SKM-1 (cell line): ENCODE measurements at regions not wholly inside any gene's neighbourhood (a gene's known extent, or its start where the extent isn't known, plus 50 kb on each side); places are given as distances from the start of the nearest gene placed in this dataset.

Experiments
- DNase-seq: peaks from one replicate; lab custom pipeline; 2025; ENCODE audit not compliant: unreplicated experiment; lab: John Stamatoyannopoulos, UW

DNA sequence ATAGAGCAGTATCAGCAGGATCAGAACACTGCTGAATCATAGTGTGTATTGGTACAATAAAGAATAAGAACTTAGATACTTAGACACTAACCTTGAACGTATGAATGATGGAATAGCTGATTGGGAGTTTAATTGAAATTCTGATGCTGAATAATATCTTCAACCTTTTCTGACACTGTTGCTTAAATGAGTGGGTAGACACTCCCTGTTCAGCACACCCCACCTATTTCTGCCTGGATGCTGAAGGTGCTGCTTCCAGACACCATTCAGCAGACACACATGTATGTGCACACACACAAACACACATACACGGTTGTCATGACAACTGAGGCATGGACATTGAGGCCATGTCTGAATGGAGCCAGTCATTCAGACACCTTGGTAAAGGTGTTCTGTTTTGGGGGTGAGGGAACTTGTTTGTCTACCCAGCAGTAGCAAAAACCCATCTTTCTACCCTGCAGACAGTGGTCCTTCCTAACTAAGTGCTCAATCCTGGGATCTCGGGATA lies 54.3 kb downstream of the TMEM215 start:
- no peak for DNase-seq

DNA sequence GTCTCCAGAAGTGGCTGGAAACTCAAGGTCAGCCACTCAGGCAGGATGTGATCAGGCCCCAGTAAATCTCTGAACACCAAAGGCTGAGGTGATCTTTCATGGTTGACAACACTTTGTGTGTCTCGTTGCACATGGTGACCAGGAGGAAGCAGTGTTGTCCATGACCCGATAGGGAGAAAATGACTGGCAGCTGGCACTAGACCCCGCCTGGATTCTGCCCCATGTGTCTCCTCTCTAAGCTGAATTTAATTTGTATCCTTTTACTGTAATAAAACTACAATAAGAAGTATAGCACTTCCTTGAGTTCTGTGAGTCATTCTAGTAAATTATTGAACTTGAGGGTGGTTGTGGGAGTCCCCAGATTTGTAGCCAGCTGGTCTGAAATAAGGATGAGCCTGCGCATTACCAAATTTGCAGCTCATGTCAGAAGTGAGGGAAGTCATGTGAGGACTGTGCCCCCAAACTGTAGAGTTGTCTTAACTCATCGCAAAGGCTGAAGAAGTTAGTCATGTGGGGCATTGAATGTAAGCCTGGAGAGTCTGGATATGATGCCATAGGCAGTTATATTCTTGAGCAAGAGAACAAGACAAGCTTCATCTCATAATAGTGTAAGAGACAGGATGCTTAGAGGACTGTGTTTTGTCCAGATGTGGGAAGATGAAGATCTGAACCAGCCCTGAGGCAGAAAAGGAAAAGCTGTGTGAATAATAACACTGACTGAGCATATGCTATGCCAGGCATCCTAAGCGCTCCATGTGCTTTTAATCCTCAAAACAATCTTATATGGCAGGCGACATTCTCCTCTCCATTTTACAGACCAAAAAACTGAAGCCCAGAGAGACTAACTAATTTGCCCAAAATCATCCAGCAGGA lies 55.9 kb downstream of the TMEM215 start:
- no peak for DNase-seq

DNA sequence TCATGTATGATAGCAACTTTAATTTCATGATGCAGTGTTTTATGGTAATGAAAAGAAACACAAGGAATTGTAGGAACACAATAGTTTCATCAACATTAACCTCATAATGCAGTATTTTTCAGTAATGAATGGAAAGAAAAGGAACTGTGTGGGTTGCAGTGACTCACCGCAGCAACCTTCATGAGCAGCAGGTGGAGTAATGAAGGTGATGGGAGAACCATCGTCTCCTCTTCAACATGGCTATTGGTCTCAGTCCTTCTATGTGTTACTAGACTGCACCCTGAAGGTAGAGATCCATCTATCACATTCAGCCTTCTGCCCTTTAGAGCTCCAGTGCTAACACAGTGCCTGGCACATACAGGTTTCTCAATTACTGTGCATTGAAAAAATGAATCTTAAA lies 58.0 kb downstream of the TMEM215 start:
- no peak for DNase-seq

DNA sequence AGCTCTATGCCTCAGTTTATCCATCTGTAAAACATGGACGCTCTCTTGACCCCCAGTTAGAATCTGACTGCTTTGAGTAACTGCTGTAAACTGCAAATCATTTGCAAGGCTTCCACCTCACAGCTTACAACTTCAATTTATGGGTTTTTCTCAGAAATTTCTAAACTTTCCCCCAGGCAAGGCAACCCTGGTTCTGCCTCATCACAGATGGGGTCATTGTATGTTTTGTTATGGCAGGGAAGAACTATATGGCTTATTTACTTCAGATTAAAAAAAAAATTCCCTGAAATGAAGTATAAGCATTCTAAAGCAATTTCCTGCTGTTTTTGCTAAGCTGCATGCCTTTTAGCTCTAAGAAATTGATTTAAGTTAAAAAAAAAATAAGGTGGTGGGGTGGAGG lies 60.0 kb downstream of the TMEM215 start:
- DNase-seq: no peak

DNA sequence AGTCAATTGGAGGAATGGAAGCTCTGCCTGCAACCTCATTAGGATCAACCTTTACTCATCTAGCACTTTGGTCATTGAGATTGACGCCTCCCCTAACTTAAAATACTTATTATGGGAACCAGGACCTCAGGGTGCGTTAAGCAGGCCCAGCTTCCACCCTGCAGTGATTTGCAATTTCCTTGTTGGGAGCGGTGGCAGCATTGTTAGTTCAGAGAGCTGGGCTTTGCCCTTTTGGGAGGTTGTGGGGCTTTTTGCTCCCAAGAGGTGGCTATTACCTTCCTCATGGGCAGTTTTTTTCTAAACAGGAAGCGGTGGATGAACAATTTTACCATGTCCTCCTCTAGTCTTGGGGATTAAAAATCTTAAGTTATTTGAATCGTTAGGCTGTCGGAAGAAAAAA lies 60.9 kb downstream of the TMEM215 start:
- no peak for DNase-seq

DNA sequence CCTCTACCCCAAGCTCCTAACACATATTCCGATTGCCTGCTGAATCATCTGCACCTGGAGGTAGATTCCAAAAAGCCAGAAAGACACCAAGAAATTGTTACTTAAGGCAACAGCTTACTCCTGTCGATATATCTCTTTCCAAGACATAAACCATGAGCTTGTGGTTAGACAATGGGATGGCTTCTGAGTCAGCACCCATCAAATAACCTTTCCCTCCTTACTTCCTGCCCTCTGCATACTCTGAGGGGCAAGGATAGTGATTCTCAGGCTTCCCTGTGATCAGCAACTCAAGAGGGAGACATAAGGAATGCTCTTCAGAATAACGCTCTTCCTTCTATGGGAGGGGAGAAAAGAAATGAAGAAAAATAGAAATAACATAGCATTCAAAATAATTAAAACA lies 70.9 kb downstream of the TMEM215 start:
- no peak for DNase-seq

DNA sequence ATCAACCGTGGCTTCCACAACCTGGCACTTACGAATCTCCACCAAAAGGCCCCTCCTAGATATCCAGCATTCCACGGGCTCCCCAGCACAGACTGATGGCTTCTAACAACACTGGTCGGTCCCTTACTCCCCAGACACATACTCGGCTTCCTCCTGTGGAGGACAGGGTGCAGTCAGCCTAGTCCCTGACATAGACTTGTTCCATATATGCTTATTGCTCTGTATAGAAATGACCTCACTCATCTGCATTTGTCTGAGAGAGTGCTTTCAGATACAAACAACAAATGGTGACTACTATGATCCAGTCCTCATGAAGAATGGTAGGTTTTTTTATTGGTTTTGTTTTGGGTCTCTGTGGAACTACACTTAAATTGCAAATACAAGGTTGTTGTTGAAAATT lies 72.4 kb downstream of the TMEM215 start:
- no peak for DNase-seq

DNA sequence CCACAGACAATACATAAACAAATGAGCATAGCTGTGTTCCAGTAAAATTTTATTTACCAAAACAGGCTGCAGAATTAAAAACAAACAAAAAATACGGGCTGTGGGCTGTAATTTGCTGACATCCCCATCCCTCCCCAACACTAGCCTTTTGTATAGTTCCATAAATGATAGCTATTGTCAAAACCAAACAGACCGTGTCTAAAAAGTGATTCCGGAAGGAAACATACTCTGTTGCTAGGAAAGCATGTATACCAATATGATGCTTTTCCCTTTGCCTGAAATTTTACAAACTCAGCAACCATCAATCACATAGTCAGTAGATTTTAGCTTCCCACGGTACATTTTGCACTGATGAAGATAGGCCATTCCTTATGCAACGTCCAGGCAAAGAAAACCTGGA lies 80.0 kb downstream of the TMEM215 start:
- DNase-seq: no peak

DNA sequence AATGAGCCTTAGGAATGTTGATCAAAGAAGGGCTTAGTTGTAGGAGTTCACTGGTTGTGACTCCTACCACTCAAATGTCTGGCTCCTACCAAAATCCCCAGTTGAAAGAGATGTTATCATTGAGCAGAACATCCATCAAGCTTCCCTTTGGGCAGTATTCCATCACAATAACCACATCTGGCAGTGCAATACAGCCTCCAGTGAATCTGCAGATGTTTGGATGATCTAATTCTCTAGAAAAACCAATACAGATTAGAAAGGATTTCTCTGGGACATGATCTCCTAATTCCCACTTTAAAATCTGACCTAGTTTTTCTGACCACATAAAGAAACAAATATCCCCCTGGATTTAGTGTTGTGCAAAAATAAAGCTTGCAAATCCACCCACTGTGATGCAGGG lies 81.6 kb downstream of the TMEM215 start:
- no peak for DNase-seq

DNA sequence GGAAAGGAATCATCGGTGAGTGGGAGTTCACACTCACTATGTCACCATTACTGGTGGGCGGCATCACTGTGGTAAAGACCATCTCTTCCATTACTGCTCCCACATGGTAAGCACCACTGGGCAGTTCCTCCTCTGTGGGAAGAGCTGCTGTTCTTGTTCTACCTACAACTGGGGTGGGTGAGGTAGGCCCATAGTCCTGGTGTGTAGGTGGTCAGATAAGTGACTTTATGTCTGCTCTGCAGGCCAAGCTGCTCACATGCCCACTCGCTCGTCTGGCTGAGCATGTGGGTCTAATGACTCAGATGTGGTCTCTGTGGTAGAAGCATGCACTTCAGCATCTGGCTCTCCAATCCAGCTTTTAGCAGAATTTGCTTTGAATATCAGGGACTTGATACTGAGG lies 82.9 kb downstream of the TMEM215 start:
- DNase-seq: no peak

DNA sequence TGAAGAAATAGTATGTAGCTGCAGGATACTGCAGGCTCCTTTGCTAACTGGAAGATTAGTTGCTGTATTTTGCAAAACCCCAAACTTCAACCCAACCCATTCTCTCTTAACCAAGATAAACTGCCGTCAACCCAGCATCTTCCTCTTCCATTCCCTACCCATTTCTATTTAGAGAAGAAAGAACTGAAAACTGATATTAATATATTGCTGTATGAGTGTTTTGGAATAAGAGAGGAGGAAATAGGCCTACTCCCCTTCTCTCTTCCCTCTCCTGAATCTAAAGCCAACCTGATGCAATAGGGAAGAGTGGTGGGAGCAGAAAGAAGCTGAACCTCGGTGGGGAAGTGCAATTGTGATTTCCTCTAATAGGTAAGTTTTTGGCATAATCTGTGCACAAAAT lies 83.7 kb downstream of the TMEM215 start:
- DNase-seq: no peak

DNA sequence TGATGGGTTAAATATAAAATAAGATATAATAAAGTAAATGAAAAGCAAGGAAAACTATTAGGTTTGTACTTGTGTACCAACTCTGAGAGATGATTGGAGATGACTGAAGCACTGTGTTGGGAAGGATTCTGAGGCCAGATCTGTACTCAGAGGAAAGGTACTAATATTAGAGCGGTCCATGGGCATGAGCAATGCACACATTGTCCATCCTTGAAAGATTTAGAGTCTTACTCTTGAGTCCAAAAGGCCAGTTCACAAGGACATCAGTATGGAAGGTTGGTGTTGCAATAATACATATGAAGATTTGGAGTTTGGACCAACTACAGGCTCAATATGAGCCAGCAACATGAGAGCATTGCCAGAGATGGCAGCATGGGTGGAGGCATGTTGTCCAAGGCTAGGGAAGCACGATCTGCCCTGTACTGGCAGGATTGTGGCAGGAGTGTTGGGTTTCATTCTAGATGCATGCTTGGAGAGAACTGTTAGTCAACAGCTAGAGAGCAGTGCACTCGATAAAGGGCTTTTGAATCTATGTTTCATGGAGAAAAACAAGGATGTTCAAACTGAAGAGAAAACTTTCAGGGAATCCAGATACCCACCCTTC lies 84.4 kb downstream of the TMEM215 start:
- no peak for DNase-seq

DNA sequence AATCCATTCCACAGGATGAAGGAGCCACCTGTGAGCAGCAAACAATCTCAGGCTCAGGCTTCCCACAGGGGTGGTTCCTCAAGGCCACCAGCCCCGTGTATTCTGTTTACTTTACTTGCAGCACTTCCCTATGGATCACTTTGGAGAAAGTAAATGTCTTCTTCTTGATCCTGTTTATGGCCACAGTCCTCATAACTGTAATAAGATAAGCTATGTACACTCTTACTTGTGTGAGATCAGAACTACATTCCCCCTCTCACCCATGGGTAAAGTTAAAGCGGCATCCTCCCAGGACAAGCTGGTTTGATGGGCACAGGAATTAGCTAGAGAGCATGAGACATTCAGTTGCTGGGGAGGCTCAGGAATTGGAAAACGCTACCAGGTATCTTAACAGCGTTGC lies 86.1 kb downstream of the TMEM215 start:
- DNase-seq: no peak

DNA sequence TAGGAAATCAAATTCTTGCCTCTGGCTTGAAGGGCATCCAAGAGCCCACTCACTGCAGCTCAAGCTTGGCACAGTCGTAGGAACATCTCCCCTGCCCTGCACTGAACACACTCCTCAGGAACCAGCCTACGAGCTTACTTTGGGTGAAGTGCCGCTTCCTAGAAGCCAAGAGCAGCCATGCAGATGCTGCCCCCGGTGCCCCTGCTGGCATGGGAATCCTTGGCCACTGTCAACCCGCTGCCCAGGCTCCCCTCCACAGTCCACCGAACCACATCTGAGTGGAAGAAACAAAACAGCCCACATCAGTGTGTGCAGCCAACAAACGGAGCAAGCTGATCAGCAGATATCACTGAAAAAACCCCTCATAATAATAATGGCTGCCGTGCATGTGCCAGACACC lies 89.8 kb downstream of the TMEM215 start:
- no peak for DNase-seq

DNA sequence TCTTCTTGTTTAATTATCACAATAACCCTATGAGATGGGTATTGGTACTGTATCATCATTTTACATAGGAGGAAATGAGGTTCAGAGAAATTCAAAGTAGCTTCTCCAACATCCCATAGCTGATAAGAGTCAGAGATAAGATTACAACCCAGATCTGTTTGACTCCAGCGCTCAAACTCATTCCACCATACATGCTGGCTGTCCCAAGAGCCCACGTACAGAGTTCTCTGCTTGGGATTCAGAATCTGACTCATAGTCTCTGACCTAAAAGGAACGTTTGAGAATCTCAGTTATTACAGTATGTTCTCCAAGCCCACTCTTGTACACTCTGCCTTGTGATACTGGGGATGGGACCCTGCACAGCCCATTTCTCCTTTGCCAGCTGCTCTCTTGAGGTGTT lies 90.2 kb downstream of the TMEM215 start:
- no peak for DNase-seq

DNA sequence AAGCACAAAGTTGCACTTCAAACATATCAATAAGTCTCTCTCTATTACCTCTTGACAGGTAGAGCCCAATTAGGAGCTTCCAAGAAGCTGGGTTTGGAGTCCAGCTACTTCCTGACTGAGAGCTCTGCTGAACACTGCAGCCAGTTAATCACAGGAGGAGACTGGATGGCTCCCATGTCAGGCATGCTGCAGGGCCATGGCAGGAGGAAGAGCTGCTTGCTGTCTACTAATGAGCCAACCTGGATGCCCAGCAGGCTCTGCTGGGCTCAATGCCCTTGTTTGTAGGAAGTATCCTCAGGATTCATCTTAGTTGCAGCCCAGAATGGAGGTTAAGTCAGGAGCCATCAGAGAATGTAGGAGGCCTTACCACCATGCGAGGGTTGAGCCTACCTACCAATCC lies 91.9 kb downstream of the TMEM215 start:
- no peak for DNase-seq

DNA sequence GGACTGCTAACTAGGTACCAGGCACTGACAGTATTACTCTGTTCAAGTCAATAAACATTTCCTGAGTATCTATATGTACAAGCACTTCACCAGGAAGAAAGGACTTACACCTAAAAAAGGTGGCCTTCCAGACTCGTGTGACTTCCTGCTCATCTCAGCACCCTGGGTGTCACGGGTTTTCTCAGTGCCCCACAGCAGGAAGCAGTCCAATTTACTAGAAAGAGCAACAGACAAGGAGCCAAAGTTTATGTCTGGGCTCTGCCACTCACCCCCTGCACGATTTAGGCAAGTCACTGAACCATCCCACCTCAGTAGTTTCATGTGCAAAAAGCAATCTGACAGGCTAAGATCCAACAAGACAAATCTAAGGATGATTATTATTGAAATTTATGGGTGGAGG lies 92.4 kb downstream of the TMEM215 start:
- no peak for DNase-seq

DNA sequence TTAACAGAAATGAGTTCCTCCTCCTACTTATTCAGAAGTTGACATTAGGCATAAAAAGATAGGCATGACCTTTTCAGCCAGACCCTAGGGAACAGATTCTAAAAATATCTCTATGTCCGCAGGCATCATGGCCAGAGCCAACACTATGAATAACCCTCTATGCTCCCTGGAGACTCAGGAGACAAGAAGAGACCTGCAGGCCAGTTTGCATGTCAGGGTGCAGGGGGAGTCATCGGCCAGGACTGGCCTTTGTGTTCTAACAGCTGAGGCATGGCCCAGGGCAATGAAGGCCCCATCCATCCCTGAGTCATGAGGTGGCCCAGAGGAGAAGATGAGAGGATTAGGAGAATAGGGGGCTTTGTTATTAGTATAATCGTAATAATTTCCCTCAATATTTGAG lies 93.8 kb downstream of the TMEM215 start:
- no peak for DNase-seq

DNA sequence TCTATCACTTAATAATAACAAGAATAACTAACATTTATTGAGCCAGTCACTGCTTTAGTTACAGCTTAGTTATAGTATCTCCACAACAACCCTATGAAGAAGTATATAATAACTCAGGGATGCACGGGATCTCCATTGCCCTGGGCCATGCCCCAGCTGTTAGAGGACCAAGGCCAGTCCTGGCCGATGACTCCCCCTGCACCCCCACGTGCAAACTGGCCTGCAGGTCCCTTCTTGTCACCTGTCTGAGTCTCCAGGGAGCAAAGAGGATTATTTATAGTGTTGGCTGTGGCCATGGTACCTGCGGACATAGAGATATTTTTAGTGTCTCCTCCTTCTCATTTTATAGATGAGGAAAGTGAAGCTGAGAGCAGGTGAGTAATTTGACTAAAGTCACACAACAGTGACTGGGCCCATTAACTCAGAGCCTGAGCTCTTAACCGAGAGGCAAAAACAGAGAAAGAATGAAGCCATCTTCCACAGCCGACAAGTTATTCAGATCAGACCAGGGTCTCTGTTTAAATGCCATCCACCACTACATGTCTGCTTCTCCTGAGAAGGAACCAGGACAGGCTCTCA lies 94.4 kb downstream of the TMEM215 start:
- DNase-seq: no peak

DNA sequence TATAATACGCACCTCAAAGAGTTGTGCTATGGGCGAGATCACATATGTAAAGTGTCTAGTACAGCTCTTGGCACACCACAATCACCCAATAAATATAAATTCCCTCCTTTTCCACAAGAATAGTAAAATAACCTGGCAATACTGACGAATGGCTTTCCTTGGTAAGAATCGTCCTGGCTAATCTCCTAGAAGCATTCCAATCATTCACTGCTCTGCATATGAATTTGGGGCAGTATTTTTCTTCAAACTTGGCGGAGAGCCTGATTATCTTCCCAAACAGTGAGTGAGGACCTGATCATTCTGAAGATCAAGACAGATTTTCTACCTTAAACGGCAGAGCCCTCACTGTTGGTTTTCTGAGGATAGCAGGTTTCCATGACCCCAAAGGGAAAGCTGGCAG lies 96.0 kb downstream of the TMEM215 start:
- DNase-seq: no peak

DNA sequence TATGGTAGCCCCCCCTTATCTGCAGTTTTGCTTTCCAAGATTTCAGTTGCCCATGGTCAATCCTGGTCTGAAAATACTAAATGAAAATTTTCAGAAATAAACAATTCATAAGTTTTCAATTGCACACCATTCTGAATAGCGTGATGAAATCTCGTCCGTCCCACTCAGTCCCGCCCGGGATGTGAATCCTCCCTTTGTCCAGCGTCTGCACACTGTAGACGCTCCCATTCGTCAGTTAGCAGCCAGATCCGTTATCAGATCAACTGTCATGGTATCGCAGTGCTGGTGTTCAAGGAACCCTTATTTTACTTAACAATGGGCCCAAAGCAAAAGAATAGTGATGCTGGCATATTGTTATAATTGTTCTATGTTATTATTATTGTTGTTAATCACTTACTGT lies 98.6 kb downstream of the TMEM215 start:
- DNase-seq: no peak

DNA sequence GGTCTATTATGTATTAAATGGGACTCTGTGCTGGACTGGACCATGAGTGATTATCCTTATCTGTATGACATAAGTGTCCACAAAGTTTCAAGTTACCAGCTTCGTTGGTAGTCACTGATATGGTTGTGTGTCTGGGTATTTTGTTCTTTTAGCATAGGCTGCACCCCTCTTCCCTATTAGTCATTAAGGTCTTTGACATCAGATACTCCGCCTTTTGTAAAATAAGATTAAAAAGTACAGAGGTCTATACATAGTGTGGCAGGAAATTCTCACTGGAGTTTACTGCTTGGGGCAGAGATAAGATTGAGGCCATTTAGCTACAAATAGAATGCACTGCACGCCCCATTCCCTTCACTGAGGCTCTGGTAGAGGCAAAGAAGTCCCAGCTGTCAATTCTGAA lies 99.4 kb downstream of the TMEM215 start:
- DNase-seq: no peak
